GM13977 (cell line): ENCODE measurements at regions not wholly inside any gene's neighbourhood (a gene's known extent, or its start where the extent isn't known, plus 50 kb on each side); places are given as distances from the start of the nearest gene placed in this dataset.

Source experiments
- DNase-seq: peaks from one replicate; pipeline ENCODE4 v3.0.0; 2012; ENCODE audit warnings: low spot score
- in situ Hi-C: fragments of 300-500 bp; cut with MboI; formaldehyde crosslinking; loops from one replicate; pipeline ENCODE4 v1.12.0; 2022; ENCODE audit warnings: low sequenced_read_pairs, low pct_unique_long_range_greater_than_20kb, mixed read lengths, inconsistent platforms; ENCODE audit not compliant: unreplicated experiment
- TF ChIP-seq, protein P1 (sequence below): IDR thresholded peaks from 2 replicates; pipeline ENCODE4 v1.5.1; 2012; ENCODE audit warnings: mild to moderate bottlenecking, control low read depth; ENCODE audit not compliant: insufficient read depth; ENCODE audit errors: extremely low read depth, missing control alignments

DNA sequence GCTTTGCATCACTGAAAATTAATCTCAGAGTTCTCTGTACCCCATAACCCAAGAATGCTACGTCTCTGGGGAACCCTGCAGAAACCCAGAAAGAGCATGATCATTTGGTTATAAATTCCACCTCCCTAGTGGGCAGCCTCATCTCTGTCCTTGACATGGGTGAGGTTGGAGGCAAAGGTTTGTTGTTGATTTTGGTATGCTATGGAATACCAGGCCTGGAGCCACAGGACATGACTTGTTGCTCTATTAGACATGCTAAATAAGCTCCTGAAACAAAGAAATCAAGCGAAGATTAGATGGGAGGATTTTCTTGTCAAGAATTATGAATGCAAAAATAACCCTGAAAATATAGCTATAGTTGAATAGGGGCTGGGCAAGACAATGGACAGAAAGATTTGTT, 197.4 kb upstream of the CAMK1G start:
- TF ChIP-seq, protein P1, sequence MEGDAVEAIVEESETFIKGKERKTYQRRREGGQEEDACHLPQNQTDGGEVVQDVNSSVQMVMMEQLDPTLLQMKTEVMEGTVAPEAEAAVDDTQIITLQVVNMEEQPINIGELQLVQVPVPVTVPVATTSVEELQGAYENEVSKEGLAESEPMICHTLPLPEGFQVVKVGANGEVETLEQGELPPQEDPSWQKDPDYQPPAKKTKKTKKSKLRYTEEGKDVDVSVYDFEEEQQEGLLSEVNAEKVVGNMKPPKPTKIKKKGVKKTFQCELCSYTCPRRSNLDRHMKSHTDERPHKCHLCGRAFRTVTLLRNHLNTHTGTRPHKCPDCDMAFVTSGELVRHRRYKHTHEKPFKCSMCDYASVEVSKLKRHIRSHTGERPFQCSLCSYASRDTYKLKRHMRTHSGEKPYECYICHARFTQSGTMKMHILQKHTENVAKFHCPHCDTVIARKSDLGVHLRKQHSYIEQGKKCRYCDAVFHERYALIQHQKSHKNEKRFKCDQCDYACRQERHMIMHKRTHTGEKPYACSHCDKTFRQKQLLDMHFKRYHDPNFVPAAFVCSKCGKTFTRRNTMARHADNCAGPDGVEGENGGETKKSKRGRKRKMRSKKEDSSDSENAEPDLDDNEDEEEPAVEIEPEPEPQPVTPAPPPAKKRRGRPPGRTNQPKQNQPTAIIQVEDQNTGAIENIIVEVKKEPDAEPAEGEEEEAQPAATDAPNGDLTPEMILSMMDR: no peak
- in situ Hi-C loops: no loop called here
- DNase-seq: no peak

DNA sequence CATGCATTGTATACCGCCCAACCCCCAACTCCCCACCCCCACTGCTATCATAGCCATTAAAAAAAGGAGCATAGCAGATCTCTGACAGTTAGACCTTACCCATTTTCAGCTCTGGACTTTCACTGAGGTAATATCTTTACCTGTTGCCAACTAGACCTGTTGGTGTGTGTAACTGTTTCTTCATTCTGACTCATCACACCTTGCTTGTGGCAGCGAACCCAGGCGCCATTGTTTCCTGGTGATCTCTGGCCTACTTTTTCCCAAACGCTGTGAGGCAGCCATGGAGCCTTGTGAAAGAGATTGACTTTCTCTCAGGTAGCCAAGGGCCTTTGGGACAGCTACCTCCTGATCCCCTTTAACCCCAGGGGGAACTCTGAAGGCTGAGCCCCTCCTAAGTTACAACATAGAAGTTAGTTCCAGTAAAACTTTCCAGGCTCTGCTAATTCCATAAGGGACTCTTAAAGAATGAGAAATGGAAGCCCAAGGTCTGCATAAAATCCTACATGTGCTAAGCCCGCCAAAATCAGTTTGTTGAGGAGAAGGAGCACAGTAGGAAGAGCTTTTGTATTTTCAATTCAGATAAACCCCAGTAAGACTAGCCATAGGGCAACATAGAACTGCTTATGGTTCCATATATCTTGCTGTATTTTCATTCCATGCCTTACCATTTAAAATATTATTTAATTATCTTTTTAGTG, 196.1 kb upstream of the CAMK1G start:
- TF ChIP-seq, protein P1: no peak
- in situ Hi-C loops: no loop called here
- no peak for DNase-seq

DNA sequence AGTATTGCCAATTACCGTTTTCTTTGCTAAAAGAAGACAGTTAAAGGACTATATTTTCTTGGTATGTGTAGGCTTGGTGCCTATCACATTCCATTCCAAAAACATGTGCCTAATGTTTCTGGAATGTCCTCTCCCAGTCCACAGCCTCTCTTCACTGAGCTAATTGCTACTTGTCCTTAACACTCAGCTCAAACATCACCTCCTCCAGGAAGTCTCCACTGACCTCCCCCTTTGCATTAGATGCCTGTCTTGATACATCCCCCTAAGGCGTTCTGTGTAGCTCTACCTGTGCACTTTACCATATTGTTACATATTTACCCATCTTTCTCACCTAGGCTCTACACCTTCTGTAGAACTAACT, 195.6 kb upstream of the CAMK1G start:
- no peak for DNase-seq
- in situ Hi-C loops: no loop called here
- TF ChIP-seq, protein P1: no peak

DNA sequence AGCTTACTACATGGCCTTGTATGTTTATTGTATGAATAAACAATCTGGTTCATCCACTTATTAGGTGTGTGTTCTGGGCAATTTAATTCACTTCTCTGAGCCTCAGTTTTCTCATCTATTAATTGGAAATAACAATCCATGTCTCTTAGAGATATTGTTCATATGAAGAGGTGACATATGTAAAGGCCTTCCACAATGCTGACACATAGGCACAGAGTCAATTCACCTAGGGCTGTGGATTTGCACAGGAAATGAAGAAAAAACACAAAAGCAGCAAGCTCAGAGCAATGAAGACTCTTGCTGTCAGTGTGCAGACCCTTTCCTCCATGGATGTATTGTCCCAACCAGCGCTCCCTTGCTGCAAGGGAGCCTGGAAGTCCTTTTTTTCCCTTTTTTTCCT, 195.2 kb upstream of the CAMK1G start:
- TF ChIP-seq, protein P1: no peak
- DNase-seq: no peak
- in situ Hi-C loops: no loop called here

DNA sequence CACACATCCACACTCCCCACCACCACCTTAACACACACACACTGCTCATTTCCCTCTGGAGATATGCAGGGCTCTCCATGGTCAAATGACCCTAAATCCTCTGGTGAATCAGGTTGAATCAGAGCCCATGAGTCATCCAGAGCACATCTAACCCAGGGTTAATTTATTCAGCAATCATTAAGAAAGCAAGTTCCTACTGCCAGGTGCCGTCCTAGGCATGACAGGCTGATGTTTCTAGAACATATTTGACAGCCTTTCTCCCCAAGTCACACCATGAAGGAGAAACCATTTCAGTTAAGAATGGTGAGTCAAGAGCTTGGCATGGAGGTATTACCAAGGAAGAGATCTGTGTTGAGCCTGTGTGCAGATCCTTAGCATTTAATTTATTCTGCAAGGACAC, 194.3 kb upstream of the CAMK1G start:
- DNase-seq: no peak
- in situ Hi-C loops: no loop called here
- TF ChIP-seq, protein P1: no peak

DNA sequence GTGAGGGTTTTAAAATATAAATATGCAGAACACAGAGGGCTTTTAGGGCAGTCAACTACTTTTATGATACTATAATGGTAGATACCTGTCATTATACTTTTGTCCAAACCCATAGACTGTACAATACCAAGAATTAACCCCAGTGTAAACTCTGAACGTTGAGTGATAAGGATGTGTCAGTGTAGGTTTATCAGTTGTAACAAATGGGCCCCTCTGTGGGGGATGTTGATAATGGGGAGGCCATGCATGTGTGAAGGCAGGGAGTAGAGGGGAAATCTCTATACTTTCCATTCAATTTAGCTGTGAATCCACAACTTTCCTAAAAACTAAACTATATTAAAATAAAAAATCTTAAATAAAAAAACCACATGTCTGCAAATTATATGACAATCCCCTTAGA, 193.5 kb upstream of the CAMK1G start:
- no peak for DNase-seq
- in situ Hi-C loops: no loop called here
- TF ChIP-seq, protein P1: no peak
